Pancreas (tissue), 10 donors: ENCODE measurements at regions not wholly inside any gene's neighbourhood (a gene's known extent, or its start where the extent isn't known, plus 50 kb on each side); places are given as distances from the start of the nearest gene placed in this dataset.

Source experiments
- ATAC-seq, 4 donors: fragments of 200-7000 bp; cut with Tn5 transposase; one replicate each; pipeline versions ENCODE4 v1.8.0 to v1.9.1; 2020; ENCODE audit warnings: mild to moderate bottlenecking in 4 of 4, moderate library complexity in 4 of 4
- DNase-seq, 6 donors: peaks; one replicate each; pipeline ENCODE4 v3.0.0-alpha.2; 2020
- FAIRE-seq: peaks from 2 replicates; lab custom pipeline; 2012; peaks lifted over from hg19 to GRCh38; lab: Jason Lieb, UNC
- H3K27ac ChIP-seq, 4 donors: fragments of 200-600 bp; sonication (generic); 1 replicate in 3 of 4; 2 replicates in 1 of 4; pipeline versions ENCODE4 v1.5.0 to v1.8.0; 2020
- H3K27me3 ChIP-seq, 4 donors: fragments of 200-600 bp; one replicate each; pipeline ENCODE4 v1.8.0; 2021
- H3K36me3 ChIP-seq, 3 donors: fragments of 200-600 bp; sonication (generic) in 1 of 3; one replicate each; pipeline versions ENCODE4 v1.5.0 to v1.8.0; 2020 to 2021
- H3K4me1 ChIP-seq, 3 donors: fragments of 200-600 bp; one replicate each; pipeline ENCODE4 v1.8.0; 2021
- H3K4me3 ChIP-seq, 4 donors: fragments of 200-600 bp; sonication (generic) in 2 of 4; one replicate each; pipeline versions ENCODE4 v1.5.0 to v1.8.0; 2020 to 2021
- H3K9me3 ChIP-seq, 4 donors: fragments of 200-600 bp; one replicate each; pipeline ENCODE4 v1.8.0; 2021
- CTCF ChIP-seq, 4 donors: fragments of 200-600 bp; sonication (generic) in 3 of 4; IDR thresholded peaks; one replicate each; pipeline versions ENCODE4 v1.5.0 to v1.8.0; 2021; ENCODE audit warnings: antibody characterized with exemption in 4 of 4
- WGBS, 2 donors: extraction: QIAGEN DNeasy Blood & Tissue Kit; methylation state at CpG; one replicate each; pipeline ENCODE4 v1.1.7; 2013; 5-methylcytosine and 5-hydroxymethylcytosine counted together
- intact Hi-C, 3 donors: fragments of 100-400 bp; cut with DNase I; formaldehyde crosslinking; loops; one replicate each; pipeline versions ENCODE4 v1.11.1 to v1.14.2; 2022
- donor health status: healthy with polysubstance abuse.
- donor health status: DM: no; HTN: no; CAD: no; lungs with moderate emphysema.
- donor health status: DM: no; HTN: no; CAD: no.
- donor health status: control.
- donor health status: control.
- donor health status: Bipolar disorder and iron deficiency.
- donor health status: DM: yes; HTN: yes; CAD: no.
- donor health status: DM: no; HTN: no; CAD: no.
- donor health status: DM: no; HTN: no; CAD: no.
- donor health status: DM: yes; HTN: yes; CAD: no.

- Histone ChIP-seq H3K36me3 (no peaks in the 10 kb centered on the region), H3K4me3 (no peak overlapping the region), H3K4me1 (peaks cover 0 to 12% (median 6%) of the 10 kb centered on the region in 3 donors), H3K27ac (no peak overlapping the region), H3K9me3 (no peaks in the 10 kb centered on the region), H3K27me3 (no peaks in the 10 kb centered on the region)
- no peak for FAIRE-seq
- peak in 1 of 4 donors; percentile 50 for ATAC-seq
- no peak for TF ChIP-seq CTCF (IDR thresholded peaks at IDR 0.05)
- intact Hi-C loops, result no loop called here
- DNase-seq, result no peak
- WGBS, 2 donors, result 87 to 93% methylated on average over 4 of the region's 4 CpGs
Observed at GRCh38 chr7:22601812-22602565, 102.0 kb upstream of the STEAP1B start.

- intact Hi-C loops, result no loop called here
- H3K36me3 ChIP-seq, result no peaks in the 10 kb centered on the region
- TF ChIP-seq CTCF (IDR thresholded peaks at IDR 0.05), result no peak
- no peaks in the 10 kb centered on the region for H3K27me3 ChIP-seq
- H3K9me3 ChIP-seq, result no peaks in the 10 kb centered on the region
- ATAC-seq, result peak in 1 of 4 donors; percentile 30
- H3K4me1 ChIP-seq, result peaks cover 0 to 12% (median 6%) of the 10 kb centered on the region in 3 donors
- FAIRE-seq, result no peak
- no peak for DNase-seq
- no peak overlapping the region for H3K4me3 ChIP-seq
- H3K27ac ChIP-seq, result no peak overlapping the region
Observed at GRCh38 chr7:22601408-22601807, 101.4 kb upstream of the STEAP1B start.

GRCh38 chr7:22601003-22601402, 101.0 kb upstream of the STEAP1B start:
- Histone ChIP-seq H3K27me3 (no peaks in the 10 kb centered on the region), H3K9me3 (no peaks in the 10 kb centered on the region), H3K4me1 (peaks cover 0 to 8% (median 3%) of the 10 kb centered on the region in 3 donors), H3K27ac (no peak overlapping the region), H3K36me3 (no peaks in the 10 kb centered on the region), H3K4me3 (no peak overlapping the region)
- intact Hi-C loops, result no loop called here
- FAIRE-seq, result no peak
- 86 to 88% methylated on average over 5 of the region's 5 CpGs for WGBS, 2 donors
- no peak for DNase-seq
- peak in 1 of 4 donors; percentile 42 for ATAC-seq
- no peak for TF ChIP-seq CTCF (IDR thresholded peaks at IDR 0.05)

- H3K27ac ChIP-seq, result no peak overlapping the region
- 85 to 87% methylated on average over 12 of the region's 12 CpGs for WGBS, 2 donors
- no peak for TF ChIP-seq CTCF (IDR thresholded peaks at IDR 0.05)
- intact Hi-C loops, result no loop called here
- H3K4me3 ChIP-seq, result no peak overlapping the region
- H3K4me1 ChIP-seq, result no peaks in the 10 kb centered on the region
- FAIRE-seq (no peak), ATAC-seq (no peak), DNase-seq (no peak)
- no peaks in the 10 kb centered on the region for H3K27me3 ChIP-seq
- no peaks in the 10 kb centered on the region for H3K9me3 ChIP-seq
- H3K36me3 ChIP-seq, result no peaks in the 10 kb centered on the region
Observed at GRCh38 chr7:22598318-22598920, 98.4 kb upstream of the STEAP1B start.

- intact Hi-C loops, result no loop called here
- Histone ChIP-seq H3K4me3 (no peak overlapping the region), H3K27ac (no peak overlapping the region), H3K36me3 (no peaks in the 10 kb centered on the region), H3K4me1 (no peaks in the 10 kb centered on the region), H3K27me3 (no peaks in the 10 kb centered on the region), H3K9me3 (no peaks in the 10 kb centered on the region)
- no peak for TF ChIP-seq CTCF (IDR thresholded peaks at IDR 0.05)
- 90 to 91% methylated on average over 3 of the region's 3 CpGs for WGBS, 2 donors
- DNase-seq (no peak), ATAC-seq (no peak), FAIRE-seq (no peak)
Observed at GRCh38 chr7:22597844-22598243, 97.9 kb upstream of the STEAP1B start.
